ENCODE measurements at regions not wholly inside any gene's neighbourhood (a gene's known extent, or its start where the extent isn't known, plus 50 kb on each side); places are given as distances from the start of the nearest gene placed in this dataset.

DNA sequence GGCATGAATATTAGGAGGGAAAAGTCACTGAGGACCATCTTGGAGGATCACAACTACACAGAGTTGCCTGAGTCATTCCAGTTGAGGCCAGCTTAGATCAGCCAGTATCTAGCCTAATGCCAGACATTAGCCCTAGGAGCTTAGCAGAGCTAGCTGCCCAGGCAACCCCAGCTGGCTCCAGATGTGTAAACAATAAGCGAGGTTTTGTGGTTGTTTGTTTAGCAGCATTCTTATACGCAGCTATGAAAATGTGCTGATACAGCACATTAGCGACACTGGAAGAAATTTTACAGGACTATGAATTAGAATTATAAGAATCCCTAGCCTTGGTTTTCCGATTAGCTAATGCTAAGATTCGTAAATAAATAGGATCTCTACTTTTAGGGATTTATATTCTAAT, 59.3 kb downstream of the BTBD3 start:
- TF ChIP-seq, protein P1, sequence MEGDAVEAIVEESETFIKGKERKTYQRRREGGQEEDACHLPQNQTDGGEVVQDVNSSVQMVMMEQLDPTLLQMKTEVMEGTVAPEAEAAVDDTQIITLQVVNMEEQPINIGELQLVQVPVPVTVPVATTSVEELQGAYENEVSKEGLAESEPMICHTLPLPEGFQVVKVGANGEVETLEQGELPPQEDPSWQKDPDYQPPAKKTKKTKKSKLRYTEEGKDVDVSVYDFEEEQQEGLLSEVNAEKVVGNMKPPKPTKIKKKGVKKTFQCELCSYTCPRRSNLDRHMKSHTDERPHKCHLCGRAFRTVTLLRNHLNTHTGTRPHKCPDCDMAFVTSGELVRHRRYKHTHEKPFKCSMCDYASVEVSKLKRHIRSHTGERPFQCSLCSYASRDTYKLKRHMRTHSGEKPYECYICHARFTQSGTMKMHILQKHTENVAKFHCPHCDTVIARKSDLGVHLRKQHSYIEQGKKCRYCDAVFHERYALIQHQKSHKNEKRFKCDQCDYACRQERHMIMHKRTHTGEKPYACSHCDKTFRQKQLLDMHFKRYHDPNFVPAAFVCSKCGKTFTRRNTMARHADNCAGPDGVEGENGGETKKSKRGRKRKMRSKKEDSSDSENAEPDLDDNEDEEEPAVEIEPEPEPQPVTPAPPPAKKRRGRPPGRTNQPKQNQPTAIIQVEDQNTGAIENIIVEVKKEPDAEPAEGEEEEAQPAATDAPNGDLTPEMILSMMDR (IDR thresholded peaks at IDR 0.05) = no peak
- TF ChIP-seq POLR2AphosphoS5 (IDR thresholded peaks at IDR 0.05) = no peak
- no peak for TF ChIP-seq POLR2A (IDR thresholded peaks at IDR 0.05)
